ENCODE measurements at regions not wholly inside any gene's neighbourhood (a gene's known extent, or its start where the extent isn't known, plus 50 kb on each side); places are given as distances from the start of the nearest gene placed in this dataset.
"Not testable (repeated sequence)": the region's sequence is repeated elsewhere in the genome, so short reads cannot be mapped to it uniquely, and the experiment has no call there.

GRCh38 chr1:104624538-104624937, 874.8 kb downstream of the AMY1C start:
- Mint-ChIP-seq H3K36me3 (no peaks in the 10 kb centered on the region), H3K4me3 (no peak overlapping the region), H3K4me1 (no peaks in the 10 kb centered on the region), H3K9me3 (peaks cover 12 to 28% (median 19%) of the 10 kb centered on the region in 3 donors), H3K27ac (no peak overlapping the region), H3K27me3 (no peaks in the 10 kb centered on the region)
- ChIA-PET POLR2A (no interaction called here), CTCF (no interaction called here)
- H3K27ac ChIP-seq (ENCODE audit: low read length): no peak overlapping the region
- no peaks in the 10 kb centered on the region for H3K4me1 ChIP-seq (ENCODE audit: control insufficient read depth in 1 of 2, extremely low read depth in 1 of 2, insufficient read depth in 2 of 2, low read length in 2 of 2)
- no peak for DNase-seq
- no CpG with 5 or more reads among the region's 1 CpG for WGBS (ENCODE audit: insufficient coverage)
- no peak for ATAC-seq (replicated peaks in 1 of 4)
- H3K36me3 ChIP-seq (ENCODE audit: control insufficient read depth in 2 of 2, extremely low read depth in 1 of 2, insufficient read depth in 1 of 2, low read length in 1 of 2): no peaks in the 10 kb centered on the region
- H3K4me3 ChIP-seq (ENCODE audit: control insufficient read depth in 1 of 2, extremely low read depth in 1 of 2, low read length in 1 of 2): no peak overlapping the region
- H3K27me3 ChIP-seq (replicated peaks in 1 of 2; ENCODE audit: control insufficient read depth in 2 of 2, extremely low read depth in 1 of 2, insufficient read depth in 2 of 2, low read length in 1 of 2): no peaks in the 10 kb centered on the region
- no peaks in the 10 kb centered on the region for H3K9me3 ChIP-seq

- Mint-ChIP-seq H3K27me3 (no peaks in the 10 kb centered on the region), H3K27ac (no peak overlapping the region), H3K36me3 (no peaks in the 10 kb centered on the region), H3K9me3 (peaks cover 0 to 24% (median 22%) of the 10 kb centered on the region in 3 donors), H3K4me3 (no peak overlapping the region), H3K4me1 (no peaks in the 10 kb centered on the region)
- Histone ChIP-seq H3K4me3 (ENCODE audit: control insufficient read depth in 1 of 2, extremely low read depth in 1 of 2, low read length in 1 of 2) (no peak overlapping the region), H3K27me3 (replicated peaks in 1 of 2; ENCODE audit: control insufficient read depth in 2 of 2, extremely low read depth in 1 of 2, insufficient read depth in 2 of 2, low read length in 1 of 2) (no peaks in the 10 kb centered on the region), H3K27ac (ENCODE audit: low read length) (no peak overlapping the region), H3K4me1 (ENCODE audit: control insufficient read depth in 1 of 2, extremely low read depth in 1 of 2, insufficient read depth in 2 of 2, low read length in 2 of 2) (no peaks in the 10 kb centered on the region), H3K36me3 (ENCODE audit: control insufficient read depth in 2 of 2, extremely low read depth in 1 of 2, insufficient read depth in 1 of 2, low read length in 1 of 2) (no peaks in the 10 kb centered on the region), H3K9me3 (no peaks in the 10 kb centered on the region)
- CTCF ChIA-PET: no interaction called here
- DNase-seq (no peak), ATAC-seq (replicated peaks in 1 of 4) (no peak)
- no CpG with 5 or more reads among the region's 1 CpG for WGBS (ENCODE audit: insufficient coverage)
- POLR2A ChIA-PET: no interaction called here
These were observed 879.9 kb downstream of the AMY1C start for GRCh38 chr1:104629589-104629988.

- H3K27me3 ChIP-seq (replicated peaks in 1 of 2; ENCODE audit: control insufficient read depth in 2 of 2, extremely low read depth in 1 of 2, insufficient read depth in 2 of 2, low read length in 1 of 2): no peaks in the 10 kb centered on the region
- H3K9me3 ChIP-seq: no peaks in the 10 kb centered on the region
- H3K36me3 ChIP-seq (ENCODE audit: control insufficient read depth in 2 of 2, extremely low read depth in 1 of 2, insufficient read depth in 1 of 2, low read length in 1 of 2): no peaks in the 10 kb centered on the region
- ATAC-seq (replicated peaks in 1 of 4): no peak
- ChIA-PET CTCF (no interaction called here), POLR2A (no interaction called here)
- H3K9me3 Mint-ChIP-seq: peaks cover 0 to 19% (median 17%) of the 10 kb centered on the region in 3 donors
- no peaks in the 10 kb centered on the region for H3K4me1 Mint-ChIP-seq
- 60% methylated on average over 2 of the region's 5 CpGs for WGBS (ENCODE audit: insufficient coverage)
- no peak overlapping the region for H3K27ac ChIP-seq (ENCODE audit: low read length)
- no peak overlapping the region for H3K27ac Mint-ChIP-seq
- no peaks in the 10 kb centered on the region for H3K36me3 Mint-ChIP-seq
- no peaks in the 10 kb centered on the region for H3K4me1 ChIP-seq (ENCODE audit: control insufficient read depth in 1 of 2, extremely low read depth in 1 of 2, insufficient read depth in 2 of 2, low read length in 2 of 2)
- no peak overlapping the region for H3K4me3 ChIP-seq (ENCODE audit: control insufficient read depth in 1 of 2, extremely low read depth in 1 of 2, low read length in 1 of 2)
- H3K4me3 Mint-ChIP-seq: no peak overlapping the region
- no peak for DNase-seq
- H3K27me3 Mint-ChIP-seq: no peaks in the 10 kb centered on the region
These were observed 881.0 kb downstream of the AMY1C start for GRCh38 chr1:104630567-104631149.

GRCh38 chr1:104636581-104636980, 886.9 kb downstream of the AMY1C start:
- CTCF ChIA-PET: no interaction called here

GRCh38 chr1:104646233-104646632, 896.5 kb downstream of the AMY1C start:
- no peaks in the 10 kb centered on the region for H3K9me3 ChIP-seq
- Mint-ChIP-seq H3K4me1 (no peaks in the 10 kb centered on the region), H3K36me3 (no peaks in the 10 kb centered on the region), H3K4me3 (no peak overlapping the region), H3K27ac (no peak overlapping the region), H3K27me3 (no peaks in the 10 kb centered on the region), H3K9me3 (peaks cover 5 to 13% (median 9%) of the 10 kb centered on the region in 3 donors)
- H3K4me1 ChIP-seq (ENCODE audit: control insufficient read depth in 1 of 2, extremely low read depth in 1 of 2, insufficient read depth in 2 of 2, low read length in 2 of 2): no peaks in the 10 kb centered on the region
- H3K27me3 ChIP-seq (replicated peaks in 1 of 2; ENCODE audit: control insufficient read depth in 2 of 2, extremely low read depth in 1 of 2, insufficient read depth in 2 of 2, low read length in 1 of 2): no peaks in the 10 kb centered on the region
- ChIA-PET CTCF (no interaction called here), POLR2A (no interaction called here)
- no peak overlapping the region for H3K27ac ChIP-seq (ENCODE audit: low read length)
- no peak for DNase-seq
- no peak overlapping the region for H3K4me3 ChIP-seq (ENCODE audit: control insufficient read depth in 1 of 2, extremely low read depth in 1 of 2, low read length in 1 of 2)
- ATAC-seq (replicated peaks in 1 of 4): no peak
- H3K36me3 ChIP-seq (ENCODE audit: control insufficient read depth in 2 of 2, extremely low read depth in 1 of 2, insufficient read depth in 1 of 2, low read length in 1 of 2): no peaks in the 10 kb centered on the region

More at GRCh38 chr1:104636581-104636980, 886.9 kb downstream of the AMY1C start:
- peaks cover 5 to 14% (median 5%) of the 10 kb centered on the region in 3 donors for H3K9me3 Mint-ChIP-seq
- DNase-seq (no peak), ATAC-seq (replicated peaks in 1 of 4) (no peak)
- H3K27me3 ChIP-seq (replicated peaks in 1 of 2; ENCODE audit: control insufficient read depth in 2 of 2, extremely low read depth in 1 of 2, insufficient read depth in 2 of 2, low read length in 1 of 2): no peaks in the 10 kb centered on the region
- H3K4me1 Mint-ChIP-seq: no peaks in the 10 kb centered on the region
- no peaks in the 10 kb centered on the region for H3K36me3 ChIP-seq (ENCODE audit: control insufficient read depth in 2 of 2, extremely low read depth in 1 of 2, insufficient read depth in 1 of 2, low read length in 1 of 2)
- H3K27ac Mint-ChIP-seq: no peak overlapping the region
- H3K4me3 ChIP-seq (ENCODE audit: control insufficient read depth in 1 of 2, extremely low read depth in 1 of 2, low read length in 1 of 2): no peak overlapping the region
- no peaks in the 10 kb centered on the region for H3K9me3 ChIP-seq
- H3K27me3 Mint-ChIP-seq: no peaks in the 10 kb centered on the region
- POLR2A ChIA-PET: no interaction called here
- no peak overlapping the region for H3K4me3 Mint-ChIP-seq
- H3K36me3 Mint-ChIP-seq: no peaks in the 10 kb centered on the region
- no peak overlapping the region for H3K27ac ChIP-seq (ENCODE audit: low read length)
- no peaks in the 10 kb centered on the region for H3K4me1 ChIP-seq (ENCODE audit: control insufficient read depth in 1 of 2, extremely low read depth in 1 of 2, insufficient read depth in 2 of 2, low read length in 2 of 2)

GRCh38 chr1:104648269-104648691, 898.6 kb downstream of the AMY1C start:
- no peak overlapping the region for H3K4me3 Mint-ChIP-seq
- no peaks in the 10 kb centered on the region for H3K4me1 Mint-ChIP-seq
- Histone ChIP-seq H3K27me3 (replicated peaks in 1 of 2; ENCODE audit: control insufficient read depth in 2 of 2, extremely low read depth in 1 of 2, insufficient read depth in 2 of 2, low read length in 1 of 2) (no peaks in the 10 kb centered on the region), H3K9me3 (no peaks in the 10 kb centered on the region), H3K4me1 (ENCODE audit: control insufficient read depth in 1 of 2, extremely low read depth in 1 of 2, insufficient read depth in 2 of 2, low read length in 2 of 2) (no peaks in the 10 kb centered on the region), H3K27ac (ENCODE audit: low read length) (no peak overlapping the region), H3K4me3 (ENCODE audit: control insufficient read depth in 1 of 2, extremely low read depth in 1 of 2, low read length in 1 of 2) (no peak overlapping the region), H3K36me3 (ENCODE audit: control insufficient read depth in 2 of 2, extremely low read depth in 1 of 2, insufficient read depth in 1 of 2, low read length in 1 of 2) (no peaks in the 10 kb centered on the region)
- peaks cover 5 to 13% (median 9%) of the 10 kb centered on the region in 3 donors for H3K9me3 Mint-ChIP-seq
- CTCF ChIA-PET: no interaction called here
- no peak for ATAC-seq (replicated peaks in 1 of 4)
- no peaks in the 10 kb centered on the region for H3K36me3 Mint-ChIP-seq
- H3K27me3 Mint-ChIP-seq: no peaks in the 10 kb centered on the region
- H3K27ac Mint-ChIP-seq: no peak overlapping the region
- no CpG with 5 or more reads among the region's 1 CpG for WGBS (ENCODE audit: insufficient coverage)
- POLR2A ChIA-PET: no interaction called here
- no peak for DNase-seq

GRCh38 chr1:104664374-104664773, 914.7 kb downstream of the AMY1C start:
- H3K27me3 Mint-ChIP-seq; POLR2A ChIA-PET; DNase-seq; H3K4me1 ChIP-seq (ENCODE audit: control insufficient read depth in 1 of 2, extremely low read depth in 1 of 2, insufficient read depth in 2 of 2, low read length in 2 of 2); H3K4me1 Mint-ChIP-seq; H3K36me3 ChIP-seq (ENCODE audit: control insufficient read depth in 2 of 2, extremely low read depth in 1 of 2, insufficient read depth in 1 of 2, low read length in 1 of 2); H3K4me3 Mint-ChIP-seq; H3K9me3 ChIP-seq; H3K27ac ChIP-seq (ENCODE audit: low read length); H3K27ac Mint-ChIP-seq; H3K27me3 ChIP-seq (replicated peaks in 1 of 2; ENCODE audit: control insufficient read depth in 2 of 2, extremely low read depth in 1 of 2, insufficient read depth in 2 of 2, low read length in 1 of 2); H3K4me3 ChIP-seq (ENCODE audit: control insufficient read depth in 1 of 2, extremely low read depth in 1 of 2, low read length in 1 of 2); H3K36me3 Mint-ChIP-seq; ATAC-seq (replicated peaks in 1 of 4): not testable (repeated sequence)
- 89% methylated on average over 16 of the region's 24 CpGs for WGBS (ENCODE audit: insufficient coverage)
- CTCF ChIA-PET: interaction anchor here in 1 of 2 donors (0.6 kb wide), 1 partner anchor 1648 kb away, joined by 3 read pairs; no protein-coding TSS in a partner anchor
- H3K9me3 Mint-ChIP-seq: peaks cover 3 to 19% (median 11%) of the 10 kb centered on the region in 3 donors
